Panc1 (cell line): ENCODE measurements at regions not wholly inside any gene's neighbourhood (a gene's known extent, or its start where the extent isn't known, plus 50 kb on each side); places are given as distances from the start of the nearest gene placed in this dataset.

Experiments used
- ATAC-seq: fragments of 200-7000 bp; cut with Tn5 transposase; 2 replicates; pipeline ENCODE4 v1.9.1; 2020; ENCODE audit warnings: mild to moderate bottlenecking, moderate library complexity
- BruUV-seq: library from RNA; stranded (reverse); fragments of 400-500 nt; replicated peaks from 2 replicates; lab custom pipeline; 2021; lab: Mats Ljungman, UMichigan
- CTCF ChIA-PET: fragments of 300-600 bp; sonication (Branson Sonifier 250); formaldehyde crosslinking; loops from one replicate; lab custom pipeline; 2022; ENCODE audit warnings: antibody characterized with exemption; lab: Charles Lee
- POLR2A ChIA-PET: fragments of 300-600 bp; sonication (Branson Sonifier 250); formaldehyde crosslinking; loops from one replicate; lab custom pipeline; 2022; ENCODE audit warnings: antibody characterized with exemption; lab: Charles Lee
- DNase-seq: peaks from one replicate; pipeline ENCODE4 v3.0.0-alpha.2; 2010; ENCODE audit warnings: low read depth, low spot score
- H3K27ac ChIP-seq: 2 replicates; pipeline ENCODE4 v1.5.1; 2011; ENCODE audit warnings: mild to moderate bottlenecking, low read length, inconsistent platforms
- H3K27me3 ChIP-seq: fragments of 200-500 bp; sonication (Bioruptor generic); 2 replicates; pipeline ENCODE4 v1.6.0; 2014; ENCODE audit warnings: low read length, inconsistent platforms; ENCODE audit not compliant: control insufficient read depth, insufficient read depth
- H3K36me3 ChIP-seq: fragments of 200-500 bp; sonication (Bioruptor generic); 2 replicates; pipeline ENCODE4 v1.5.1; 2014; ENCODE audit warnings: inconsistent platforms, mild to moderate bottlenecking, low read length, moderate library complexity; ENCODE audit not compliant: control insufficient read depth, insufficient read depth
- H3K4me1 ChIP-seq: 2 replicates; pipeline ENCODE4 v1.5.1; 2011; ENCODE audit warnings: inconsistent platforms, mild to moderate bottlenecking, low read length, moderate library complexity; ENCODE audit not compliant: control insufficient read depth, insufficient read depth
- H3K4me3 ChIP-seq, 2 experiments: 2 replicates each; pipeline ENCODE4 v1.5.1; 2011 to 2012; ENCODE audit warnings: low read depth in 2 of 2, low read length in 2 of 2, mild to moderate bottlenecking in 2 of 2, inconsistent platforms in 1 of 2, moderate library complexity in 1 of 2
- H3K9me3 ChIP-seq: fragments of 200-500 bp; sonication (Bioruptor generic); 2 replicates; pipeline ENCODE4 v1.5.1; 2014; ENCODE audit warnings: low read depth, mild to moderate bottlenecking, inconsistent platforms, low read length, moderate library complexity; ENCODE audit not compliant: control insufficient read depth, insufficient read depth
- POLR2AphosphoS5 ChIP-seq: IDR thresholded peaks from 2 replicates; pipeline ENCODE4 v1.6.1; 2012; ENCODE audit warnings: mild to moderate bottlenecking, low read depth, low read length, moderate library complexity
- REST ChIP-seq, 2 experiments: IDR thresholded peaks; 2 replicates each; pipeline ENCODE4 v1.6.1; 2011 to 2012; ENCODE audit warnings: low read depth in 2 of 2, control low read depth in 1 of 2, low read length in 1 of 2, mild to moderate bottlenecking in 1 of 2, moderate library complexity in 1 of 2; ENCODE audit not compliant: insufficient read depth in 1 of 2
- SIN3A ChIP-seq: IDR thresholded peaks from 2 replicates; pipeline ENCODE4 v1.6.1; 2012; ENCODE audit warnings: low read depth, mild to moderate bottlenecking, low read length, moderate library complexity, borderline replicate concordance; ENCODE audit not compliant: insufficient read depth
- TCF7L2 ChIP-seq: IDR thresholded peaks from 2 replicates; pipeline ENCODE4 v1.6.1; 2011; ENCODE audit warnings: mild to moderate bottlenecking, low read depth, low read length, inconsistent platforms
- in situ Hi-C: cut with HindIII; loops from 2 replicates; pipeline ENCODE4 v1.10.0; 2016; ENCODE audit warnings: low sequenced_read_pairs, low pct_unique_long_range_greater_than_20kb
- intact Hi-C: fragments of 100-400 bp; cut with micrococcal nuclease; formaldehyde crosslinking; loops from one replicate; pipeline ENCODE4 v1.10.0; 2022; ENCODE audit not compliant: unreplicated experiment
- TF ChIP-seq, protein P1 (sequence below): fragments of 450-650 bp; IDR thresholded peaks from 2 replicates; pipeline ENCODE4 v1.5.1; 2017; ENCODE audit warnings: mild to moderate bottlenecking

- Histone ChIP-seq H3K9me3 (no peaks in the 10 kb centered on the region), H3K27ac (no peak overlapping the region), H3K4me1 (no peaks in the 10 kb centered on the region), H3K27me3 (peaks cover 2% of the 10 kb centered on the region), H3K36me3 (no peaks in the 10 kb centered on the region), H3K4me3 (no peak overlapping the region)
- ChIA-PET POLR2A (no interaction called here), CTCF (no interaction called here)
- DNase-seq (no peak), ATAC-seq (no peak)
- TF ChIP-seq SIN3A (no peak), REST (IDR thresholded peaks at IDR 0.05; ENCODE audit: insufficient read depth in 1 of 2, low read depth in 2 of 2, low read length in 1 of 2) (no peak), TCF7L2 (no peak), POLR2AphosphoS5 (no peak)
- TF ChIP-seq, protein P1, sequence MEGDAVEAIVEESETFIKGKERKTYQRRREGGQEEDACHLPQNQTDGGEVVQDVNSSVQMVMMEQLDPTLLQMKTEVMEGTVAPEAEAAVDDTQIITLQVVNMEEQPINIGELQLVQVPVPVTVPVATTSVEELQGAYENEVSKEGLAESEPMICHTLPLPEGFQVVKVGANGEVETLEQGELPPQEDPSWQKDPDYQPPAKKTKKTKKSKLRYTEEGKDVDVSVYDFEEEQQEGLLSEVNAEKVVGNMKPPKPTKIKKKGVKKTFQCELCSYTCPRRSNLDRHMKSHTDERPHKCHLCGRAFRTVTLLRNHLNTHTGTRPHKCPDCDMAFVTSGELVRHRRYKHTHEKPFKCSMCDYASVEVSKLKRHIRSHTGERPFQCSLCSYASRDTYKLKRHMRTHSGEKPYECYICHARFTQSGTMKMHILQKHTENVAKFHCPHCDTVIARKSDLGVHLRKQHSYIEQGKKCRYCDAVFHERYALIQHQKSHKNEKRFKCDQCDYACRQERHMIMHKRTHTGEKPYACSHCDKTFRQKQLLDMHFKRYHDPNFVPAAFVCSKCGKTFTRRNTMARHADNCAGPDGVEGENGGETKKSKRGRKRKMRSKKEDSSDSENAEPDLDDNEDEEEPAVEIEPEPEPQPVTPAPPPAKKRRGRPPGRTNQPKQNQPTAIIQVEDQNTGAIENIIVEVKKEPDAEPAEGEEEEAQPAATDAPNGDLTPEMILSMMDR = no peak
- BruUV-seq = no TSS peak
- intact Hi-C loops = no loop called here
- in situ Hi-C loops = no loop called here
These were observed 239.0 kb upstream of the PODXL start for GRCh38 chr7:131795400-131795799.

- POLR2A ChIA-PET = no interaction called here
- Histone ChIP-seq H3K27me3 (peaks cover 5% of the 10 kb centered on the region), H3K36me3 (no peaks in the 10 kb centered on the region), H3K27ac (no peak overlapping the region), H3K4me1 (no peaks in the 10 kb centered on the region), H3K9me3 (no peaks in the 10 kb centered on the region), H3K4me3 (no peak overlapping the region)
- no TSS peak for BruUV-seq
- TF ChIP-seq TCF7L2 (no peak), SIN3A (no peak), POLR2AphosphoS5 (no peak), REST (IDR thresholded peaks at IDR 0.05; ENCODE audit: insufficient read depth in 1 of 2, low read depth in 2 of 2, low read length in 1 of 2) (no peak)
- in situ Hi-C loops (no loop called here), intact Hi-C loops (no loop called here)
- CTCF ChIA-PET = no interaction called here
- no peak for DNase-seq
- no peak for ATAC-seq
These were observed 235.9 kb upstream of the PODXL start for GRCh38 chr7:131792311-131792710.
